GM13976 (cell line): ENCODE measurements at regions not wholly inside any gene's neighbourhood (a gene's known extent, or its start where the extent isn't known, plus 50 kb on each side); places are given as distances from the start of the nearest gene placed in this dataset.

Experiments
- DNase-seq: peaks from one replicate; pipeline ENCODE4 v3.0.0; 2012; ENCODE audit warnings: low spot score
- in situ Hi-C: fragments of 300-500 bp; cut with MboI; formaldehyde crosslinking; loops from one replicate; pipeline ENCODE4 v1.12.0; 2022; ENCODE audit warnings: low sequenced_read_pairs, mixed read lengths, inconsistent platforms; ENCODE audit not compliant: unreplicated experiment
- TF ChIP-seq, protein P1 (sequence below): IDR thresholded peaks from 2 replicates; pipeline ENCODE4 v1.5.1; 2012; ENCODE audit warnings: borderline replicate concordance, mild to moderate bottlenecking; ENCODE audit not compliant: insufficient read depth; ENCODE audit errors: extremely low read depth, missing control alignments, control extremely low read depth

DNA sequence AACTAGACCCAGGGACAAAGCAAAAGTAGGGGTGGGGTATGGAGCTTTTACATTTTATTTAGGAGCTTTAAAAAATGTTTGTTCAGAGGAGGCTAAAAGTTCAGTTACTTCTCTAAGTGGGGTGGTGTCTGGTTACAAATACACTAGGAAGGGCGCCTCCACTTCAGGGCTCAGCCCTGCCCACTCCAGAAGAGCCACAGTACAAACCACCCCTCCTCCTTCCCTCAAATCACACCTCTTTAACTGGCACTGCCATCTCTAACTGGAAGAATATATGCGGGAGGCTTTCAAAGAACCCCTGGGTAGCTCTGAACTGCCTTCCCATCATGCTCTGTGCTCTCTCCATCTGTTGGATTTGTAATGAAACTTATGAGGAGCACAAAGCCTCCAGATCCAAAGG lies 98.8 kb upstream of the NFIB start:
- in situ Hi-C loops, result no loop called here
- no peak for DNase-seq
- TF ChIP-seq, protein P1, sequence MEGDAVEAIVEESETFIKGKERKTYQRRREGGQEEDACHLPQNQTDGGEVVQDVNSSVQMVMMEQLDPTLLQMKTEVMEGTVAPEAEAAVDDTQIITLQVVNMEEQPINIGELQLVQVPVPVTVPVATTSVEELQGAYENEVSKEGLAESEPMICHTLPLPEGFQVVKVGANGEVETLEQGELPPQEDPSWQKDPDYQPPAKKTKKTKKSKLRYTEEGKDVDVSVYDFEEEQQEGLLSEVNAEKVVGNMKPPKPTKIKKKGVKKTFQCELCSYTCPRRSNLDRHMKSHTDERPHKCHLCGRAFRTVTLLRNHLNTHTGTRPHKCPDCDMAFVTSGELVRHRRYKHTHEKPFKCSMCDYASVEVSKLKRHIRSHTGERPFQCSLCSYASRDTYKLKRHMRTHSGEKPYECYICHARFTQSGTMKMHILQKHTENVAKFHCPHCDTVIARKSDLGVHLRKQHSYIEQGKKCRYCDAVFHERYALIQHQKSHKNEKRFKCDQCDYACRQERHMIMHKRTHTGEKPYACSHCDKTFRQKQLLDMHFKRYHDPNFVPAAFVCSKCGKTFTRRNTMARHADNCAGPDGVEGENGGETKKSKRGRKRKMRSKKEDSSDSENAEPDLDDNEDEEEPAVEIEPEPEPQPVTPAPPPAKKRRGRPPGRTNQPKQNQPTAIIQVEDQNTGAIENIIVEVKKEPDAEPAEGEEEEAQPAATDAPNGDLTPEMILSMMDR, result no peak

DNA sequence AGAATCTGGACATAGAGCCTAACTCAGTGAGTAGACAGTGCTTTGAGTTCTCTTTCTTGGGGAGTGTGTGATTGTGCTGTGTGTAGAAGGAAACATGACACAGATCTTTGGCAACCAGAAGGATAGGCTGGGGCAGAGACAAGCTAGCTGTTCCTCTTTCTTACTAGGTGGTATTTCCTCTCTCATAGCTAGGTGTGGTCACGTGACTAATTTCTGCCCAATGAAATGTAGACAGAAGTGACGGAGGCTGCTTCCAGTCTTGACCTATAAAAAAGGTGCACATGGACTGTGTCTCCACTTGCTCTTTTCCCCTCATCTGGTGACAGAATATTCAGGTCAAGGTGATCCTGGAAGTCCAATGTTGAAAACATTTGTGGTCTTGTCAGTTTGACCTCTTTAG lies 92.5 kb upstream of the NFIB start:
- in situ Hi-C loops, result no loop called here
- no peak for DNase-seq

DNA sequence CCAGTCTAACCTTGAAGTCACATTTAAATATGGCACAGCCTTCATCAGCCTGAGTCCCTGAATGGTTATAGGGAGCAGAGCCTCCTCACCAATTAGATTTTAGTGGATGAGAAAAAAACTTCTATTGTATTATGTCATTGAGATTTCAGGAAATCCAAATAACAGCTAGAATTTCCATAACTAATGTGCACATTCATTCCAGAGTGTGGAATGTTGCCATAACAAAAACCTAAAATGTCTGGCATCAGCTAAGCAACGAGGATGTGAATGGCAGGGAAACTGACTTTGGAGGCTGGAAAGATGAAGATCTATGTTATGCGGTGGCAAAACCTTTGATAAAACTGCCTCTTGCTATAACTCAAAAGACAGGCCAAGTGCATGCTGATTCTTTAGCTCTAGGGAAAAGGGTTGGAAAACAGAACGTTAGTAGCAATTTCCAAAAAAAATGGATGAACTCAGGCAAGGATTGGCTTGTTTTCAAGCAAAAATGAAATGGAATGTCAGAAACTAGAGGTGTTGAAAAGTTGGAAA lies 91.3 kb upstream of the NFIB start:
- TF ChIP-seq, protein P1, result no peak
- in situ Hi-C loops, result no loop called here
- no peak for DNase-seq

More for the DNA sequence above, 92.5 kb upstream of the NFIB start:
- TF ChIP-seq, protein P1, result no peak

DNA sequence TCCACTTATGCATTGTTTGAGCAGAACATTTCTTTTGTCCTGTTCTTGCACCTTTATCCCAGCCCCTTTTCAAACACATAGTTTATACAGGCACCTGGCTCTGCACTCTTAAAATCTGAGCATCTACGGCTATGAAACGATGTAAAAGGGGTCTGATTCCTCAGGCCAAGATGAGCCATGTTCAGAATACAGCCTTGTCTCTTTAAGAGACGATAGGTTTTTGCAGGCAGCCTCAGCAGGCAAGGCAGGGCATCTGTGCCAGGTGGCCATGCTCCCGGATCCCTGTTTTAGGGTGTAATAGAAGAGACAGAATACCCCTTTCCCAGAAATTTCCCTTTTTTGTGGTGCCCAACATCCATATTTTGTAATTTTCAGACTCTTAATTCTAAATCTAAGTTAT lies 89.1 kb upstream of the NFIB start:
- in situ Hi-C loops, result no loop called here
- no peak for DNase-seq
- TF ChIP-seq, protein P1, result no peak

DNA sequence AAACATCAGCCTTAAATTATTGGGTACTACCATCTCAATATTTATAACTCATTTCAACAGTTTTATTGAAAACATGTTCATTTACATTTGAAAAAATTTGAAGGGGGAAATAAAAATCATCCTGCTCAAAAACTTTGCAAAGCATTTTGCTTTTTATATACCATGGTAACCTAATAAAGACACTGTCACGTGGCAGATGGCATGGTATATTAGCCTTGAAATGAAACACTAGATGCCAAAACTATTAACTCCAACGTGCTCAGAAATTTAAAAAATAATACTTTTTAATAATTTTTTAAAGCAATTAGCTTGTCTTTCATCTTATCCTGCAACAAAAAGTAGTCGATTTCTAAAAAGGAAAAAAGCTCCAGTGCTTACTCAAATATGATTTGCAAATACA lies 88.6 kb upstream of the NFIB start:
- in situ Hi-C loops, result no loop called here
- TF ChIP-seq, protein P1, result no peak
- no peak for DNase-seq

DNA sequence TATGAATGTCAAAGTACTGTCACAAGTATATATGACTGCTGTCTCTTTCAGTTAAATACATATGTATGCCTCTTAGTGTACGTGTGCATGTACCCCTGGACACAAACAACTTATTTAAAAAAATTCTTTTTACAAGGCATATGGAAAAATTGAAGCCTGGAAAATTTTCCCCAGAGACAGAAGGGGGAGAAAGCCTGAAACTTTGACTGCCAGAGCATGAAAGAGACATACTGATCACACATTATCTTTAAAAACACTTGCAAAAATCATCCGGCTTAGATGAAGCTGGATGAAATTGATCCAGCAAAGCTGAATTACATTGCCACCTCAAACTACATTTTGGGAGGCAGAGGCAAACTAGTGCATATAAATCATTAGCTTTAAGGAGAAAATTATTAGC lies 88.0 kb upstream of the NFIB start:
- in situ Hi-C loops, result no loop called here
- TF ChIP-seq, protein P1, result no peak
- DNase-seq, result no peak

DNA sequence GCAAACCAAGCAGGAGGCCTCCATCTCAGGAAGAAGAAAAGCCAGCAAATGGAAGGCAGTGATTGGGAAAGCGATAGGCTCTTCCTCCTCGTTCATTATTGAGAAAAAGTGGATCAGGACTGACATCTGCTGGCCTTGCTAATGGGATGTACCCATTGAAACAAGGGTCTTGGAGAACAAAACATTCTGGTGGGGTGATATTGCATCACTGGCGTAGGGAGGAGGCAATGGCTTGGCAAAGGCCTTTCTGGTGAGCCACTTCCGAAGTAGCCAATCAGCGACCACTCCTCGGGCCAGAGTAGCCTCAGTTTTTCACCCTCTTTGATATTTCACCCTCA lies 86.7 kb upstream of the NFIB start:
- TF ChIP-seq, protein P1, result no peak
- DNase-seq, result no peak
- in situ Hi-C loops, result no loop called here
